ENCODE measurements at regions not wholly inside any gene's neighbourhood (a gene's known extent, or its start where the extent isn't known, plus 50 kb on each side); places are given as distances from the start of the nearest gene placed in this dataset.
"Not testable (repeated sequence)": the region's sequence is repeated elsewhere in the genome, so short reads cannot be mapped to it uniquely, and the experiment has no call there.

DNA sequence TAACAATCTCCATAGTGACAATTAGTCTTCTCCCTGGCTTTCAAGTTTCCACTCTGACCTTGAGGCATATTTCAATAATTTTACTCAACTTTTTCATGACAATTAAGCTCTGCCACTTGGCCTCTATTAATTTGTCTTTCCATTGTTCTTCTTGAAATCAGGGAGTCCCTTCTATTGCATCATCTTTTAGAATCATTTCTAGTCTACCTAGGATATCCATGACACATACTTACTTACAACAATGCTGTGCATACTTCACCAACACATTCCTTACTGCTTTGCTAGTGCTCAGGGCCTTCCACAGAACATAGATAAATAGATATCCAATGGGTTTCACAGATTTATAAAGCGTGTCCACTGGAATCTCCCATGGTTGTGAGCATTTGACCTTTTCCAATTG is 331.5 kb upstream of the LRP1B start:
- DNase-seq: no peak

DNA sequence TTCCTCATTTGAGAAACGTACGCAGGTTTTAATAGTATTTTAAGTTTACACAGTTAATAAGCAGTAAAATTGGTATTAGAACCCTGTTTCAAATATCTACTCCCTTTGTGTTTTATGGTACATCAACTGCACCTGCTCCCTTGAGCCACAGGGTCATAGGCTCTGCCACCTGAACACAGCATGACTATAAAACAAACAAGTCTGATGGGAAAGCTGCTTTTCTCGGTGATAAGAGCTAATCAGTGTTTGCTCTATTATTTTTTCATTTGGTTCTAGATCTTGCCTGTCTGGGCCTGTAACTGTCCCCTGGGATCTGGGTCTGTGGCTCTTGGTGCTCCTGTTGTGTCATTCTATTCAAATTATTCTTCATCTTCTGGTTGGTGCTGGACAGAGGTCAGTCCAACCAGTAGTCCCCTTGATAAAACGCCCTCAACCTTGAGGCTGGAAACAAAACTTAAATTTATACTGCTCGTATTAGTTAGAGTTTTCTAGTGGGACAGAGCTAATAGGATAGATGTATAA is 314.8 kb upstream of the LRP1B start:
- no peak for DNase-seq

DNA sequence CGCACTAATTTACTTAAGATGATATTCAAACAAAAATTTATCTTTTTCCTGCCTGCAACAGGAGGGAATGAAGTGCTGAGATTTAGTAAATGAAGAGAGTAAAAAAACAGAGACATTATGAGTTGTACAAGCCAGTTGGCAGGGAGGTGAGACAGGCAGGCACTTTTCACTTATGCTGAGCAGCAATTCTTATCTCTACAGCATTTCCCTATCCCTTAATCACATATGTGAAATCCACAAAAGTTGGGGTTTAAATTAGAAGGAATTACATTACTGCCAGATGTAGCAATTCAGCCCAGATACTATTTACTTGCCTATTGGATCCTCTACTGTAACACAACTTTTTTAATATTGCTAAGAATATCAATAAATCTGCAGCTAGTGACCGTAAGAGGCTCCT is 314.2 kb upstream of the LRP1B start:
- no peak for DNase-seq

DNA sequence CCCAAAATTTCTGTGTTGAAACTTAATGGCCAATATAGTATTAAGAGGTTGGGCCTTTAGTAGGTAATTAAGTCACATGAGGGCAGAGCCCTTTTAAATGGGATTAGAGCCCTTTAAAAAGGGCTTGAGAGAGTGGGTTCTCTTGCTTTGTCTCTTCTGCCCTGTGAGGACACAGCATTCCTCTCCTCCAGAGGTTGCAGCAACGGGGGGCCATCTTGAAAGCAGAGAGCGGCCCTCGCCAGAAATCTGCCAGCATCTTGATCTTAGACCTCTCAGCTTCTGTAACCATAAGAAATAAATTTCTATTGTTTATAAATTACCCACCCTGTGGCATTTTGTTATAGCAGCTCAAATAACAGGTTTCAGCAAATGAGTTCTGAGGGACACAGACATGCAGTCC is 305.0 kb upstream of the LRP1B start:
- no peak for DNase-seq

DNA sequence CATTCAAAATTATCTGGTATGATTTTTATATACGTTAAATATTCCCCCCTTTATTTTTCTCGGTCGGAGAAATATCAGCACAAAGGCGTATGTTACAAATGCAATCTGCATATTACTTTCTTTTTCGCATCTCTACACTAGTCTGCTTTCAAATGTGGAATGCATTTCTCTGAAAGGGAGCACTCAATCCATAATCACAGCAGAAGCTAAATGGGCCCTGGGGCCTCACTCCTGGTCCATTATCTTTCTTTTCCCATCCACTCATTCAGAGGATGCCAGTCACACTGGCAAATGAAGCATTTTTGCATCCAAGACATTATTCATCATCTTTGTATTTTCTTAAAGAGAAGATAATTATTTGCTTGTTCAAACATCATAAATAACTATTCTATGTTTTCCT is 295.2 kb upstream of the LRP1B start:
- no peak for DNase-seq

DNA sequence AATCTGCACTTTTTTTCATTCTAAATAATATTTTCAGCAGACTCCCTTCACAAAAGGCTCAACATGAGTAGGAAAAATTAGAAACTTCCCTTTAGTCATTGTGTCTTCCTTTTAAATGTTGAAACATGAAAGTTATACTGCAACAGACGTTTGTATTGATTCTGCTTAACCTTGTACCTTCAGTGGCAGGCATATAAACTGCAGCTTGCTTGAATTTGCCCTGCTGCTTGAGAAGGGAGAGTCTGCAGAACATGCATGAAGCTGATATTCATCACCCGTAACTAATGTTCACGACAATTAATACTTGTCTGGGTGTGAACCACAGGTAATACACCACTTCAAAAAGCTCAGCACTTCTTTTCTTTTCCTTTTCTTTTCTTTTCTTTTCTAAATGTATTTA is 294.7 kb upstream of the LRP1B start:
- no peak for DNase-seq

DNA sequence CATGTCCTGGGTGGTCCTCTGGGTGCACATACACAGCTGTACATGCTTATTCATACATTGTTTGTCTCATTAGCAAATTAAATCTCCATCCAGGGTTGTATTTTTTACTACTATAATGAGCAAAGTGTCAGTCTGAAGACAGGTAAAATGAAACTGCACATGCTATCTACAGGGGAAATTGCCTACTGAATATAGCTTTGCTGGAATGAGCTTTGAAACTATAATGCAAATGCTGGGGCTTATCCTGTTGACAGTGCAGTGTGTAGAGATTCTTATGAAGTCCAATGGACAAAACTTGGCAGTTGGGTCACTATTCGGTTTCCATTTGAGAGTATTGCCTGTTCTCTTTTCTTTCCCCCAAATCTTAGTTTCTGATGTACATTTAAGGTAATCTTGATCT is 292.8 kb upstream of the LRP1B start:
- DNase-seq: no peak

DNA sequence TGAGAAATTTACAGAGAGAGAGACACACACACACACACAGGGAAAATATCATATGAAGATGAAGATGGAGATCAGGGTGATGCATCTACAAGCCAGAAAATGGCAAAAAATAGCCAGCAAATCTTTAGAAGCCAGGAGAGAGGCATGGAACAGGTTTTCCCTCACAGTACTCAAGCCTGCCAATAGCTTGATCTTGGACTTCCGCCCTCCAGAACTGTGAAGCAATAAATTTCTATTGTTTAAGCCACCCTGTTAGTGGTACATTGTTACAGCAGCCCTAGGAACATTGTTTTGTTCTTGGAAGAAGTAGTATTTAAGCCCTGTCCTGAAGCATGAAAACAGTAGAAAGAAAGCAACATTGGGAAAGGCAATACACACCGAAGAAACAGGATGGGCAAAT is 292.0 kb upstream of the LRP1B start:
- no peak for DNase-seq

DNA sequence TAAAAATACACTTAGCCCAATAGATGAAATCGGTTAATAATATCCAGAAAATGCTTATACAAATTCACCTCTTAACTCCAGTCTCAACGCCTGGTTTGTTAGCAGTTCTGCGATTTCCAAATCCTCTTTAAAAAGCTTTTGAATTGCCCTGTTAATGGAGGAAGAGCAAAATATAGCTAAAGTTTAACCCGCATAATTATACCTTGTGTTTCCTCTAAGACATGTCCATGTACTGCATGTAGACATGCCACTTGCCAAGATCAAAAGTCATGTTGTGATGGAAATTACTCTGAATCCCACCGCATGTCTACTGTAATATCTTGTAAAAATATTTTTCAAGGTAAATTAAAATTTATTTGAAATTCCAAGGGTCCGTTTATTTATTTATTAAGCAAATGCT is 291.2 kb upstream of the LRP1B start:
- DNase-seq: no peak

DNA sequence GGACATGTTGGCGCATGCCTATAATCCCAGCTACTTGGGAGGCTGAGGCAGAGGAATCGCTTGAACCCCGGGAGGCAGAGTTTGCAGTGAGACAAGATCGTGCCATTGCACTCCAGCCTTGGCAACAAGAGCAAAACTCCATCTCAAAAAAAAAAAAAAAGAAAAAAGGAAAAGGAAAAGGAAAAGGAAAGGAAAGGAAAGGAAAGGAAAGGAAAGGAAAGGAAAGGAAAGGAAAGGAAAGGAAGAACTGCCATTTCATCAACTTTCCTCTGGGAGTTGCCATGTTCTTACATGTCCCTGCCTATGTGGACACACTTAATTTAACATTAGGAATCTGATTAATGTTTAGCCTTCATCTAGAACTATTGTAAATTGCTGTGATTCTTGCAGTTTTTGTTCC is 287.9 kb upstream of the LRP1B start:
- not testable (repeated sequence) for DNase-seq

DNA sequence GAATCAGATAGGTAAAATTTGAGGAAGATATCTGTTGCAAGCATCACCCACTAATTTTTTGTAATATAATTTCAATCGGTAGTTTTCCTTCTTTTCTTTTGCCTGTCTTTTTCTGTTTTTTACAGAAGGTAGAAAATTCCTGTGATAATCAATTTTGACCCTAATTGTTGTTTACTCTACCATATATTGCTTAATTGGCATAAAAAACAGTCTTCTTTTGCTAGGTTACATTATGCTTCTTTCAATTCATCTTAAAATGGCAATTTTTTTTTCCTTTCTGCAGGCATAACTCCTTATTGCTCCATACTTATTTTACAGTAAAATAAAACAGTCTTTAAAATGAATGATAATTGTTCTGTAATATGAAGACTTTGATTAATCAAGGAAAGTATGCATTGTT is 286.2 kb upstream of the LRP1B start:
- no peak for DNase-seq

DNA sequence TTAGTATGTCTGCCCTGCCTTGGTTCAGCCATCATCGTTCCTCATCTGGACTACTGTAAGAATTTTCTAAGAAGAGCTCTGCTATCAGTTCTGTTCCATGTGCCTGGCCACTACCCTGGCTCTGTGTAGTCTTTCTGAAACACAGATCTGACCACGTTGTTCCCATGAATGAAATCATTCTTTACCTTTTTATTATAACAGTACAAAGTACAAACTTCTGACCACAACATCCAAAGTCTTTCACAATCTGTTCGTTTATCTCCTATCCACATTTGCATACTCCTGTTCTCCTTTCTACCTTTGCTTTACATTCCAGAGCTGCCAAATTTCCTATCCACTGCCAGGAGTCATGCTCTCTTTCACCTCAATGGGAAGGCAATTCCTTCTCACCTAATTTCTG is 284.6 kb upstream of the LRP1B start:
- DNase-seq: no peak

DNA sequence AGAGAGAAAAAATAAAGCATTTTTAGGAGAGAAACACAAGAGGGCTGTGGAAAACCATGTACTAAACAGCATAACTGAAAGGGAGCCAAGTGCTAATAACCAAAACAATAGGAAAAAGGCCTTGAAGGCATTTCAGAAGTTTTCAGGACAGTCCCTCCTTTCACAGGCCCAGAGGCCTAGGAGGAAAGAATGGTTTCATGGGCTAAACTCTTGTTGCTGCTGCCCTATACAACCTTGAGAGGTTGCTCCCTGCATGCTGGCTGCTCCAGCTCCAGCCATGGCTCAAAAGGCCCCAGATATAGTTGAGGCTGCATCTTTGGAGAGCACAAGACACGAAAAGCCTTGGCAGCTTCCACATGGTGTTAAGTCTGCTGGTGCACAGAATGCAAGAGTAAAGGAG is 267.4 kb upstream of the LRP1B start:
- no peak for DNase-seq

DNA sequence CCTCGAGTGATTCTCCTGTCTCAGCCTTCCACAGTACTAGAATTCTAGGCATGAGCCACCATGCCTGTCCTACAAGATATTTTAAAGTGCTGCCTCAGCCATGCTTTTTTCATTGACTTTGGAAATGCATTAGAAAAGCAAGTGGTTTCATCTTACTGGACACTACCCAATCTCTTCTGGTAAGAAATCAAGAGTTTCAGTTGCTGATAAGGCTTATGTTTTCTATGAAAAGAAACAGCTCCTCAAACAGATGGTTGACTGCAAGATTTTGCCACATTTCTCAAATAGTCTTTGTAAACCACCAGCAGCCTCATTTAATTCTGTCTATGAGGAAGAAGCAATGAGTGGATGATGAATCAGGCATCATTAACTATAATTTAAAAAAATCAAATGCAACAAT is 264.5 kb upstream of the LRP1B start:
- DNase-seq: no peak

DNA sequence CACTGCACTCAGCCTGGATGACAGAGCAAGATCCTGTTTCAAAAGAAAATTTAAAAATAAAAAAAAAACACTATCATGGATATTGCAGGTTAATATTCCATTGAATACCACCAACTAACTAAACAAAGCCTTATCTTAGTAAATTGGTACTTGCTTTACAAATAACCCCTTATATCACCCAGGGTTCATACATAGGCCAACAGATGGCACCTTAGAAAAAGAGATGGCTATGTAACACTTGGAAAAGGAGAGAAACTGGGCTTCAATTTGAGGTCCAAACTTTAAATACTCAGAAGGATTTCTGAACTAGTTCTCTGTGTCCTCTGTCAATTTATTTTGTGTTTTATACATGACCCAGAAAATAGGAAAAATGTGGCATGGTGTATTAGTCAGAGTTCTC is 249.6 kb upstream of the LRP1B start:
- no peak for DNase-seq

DNA sequence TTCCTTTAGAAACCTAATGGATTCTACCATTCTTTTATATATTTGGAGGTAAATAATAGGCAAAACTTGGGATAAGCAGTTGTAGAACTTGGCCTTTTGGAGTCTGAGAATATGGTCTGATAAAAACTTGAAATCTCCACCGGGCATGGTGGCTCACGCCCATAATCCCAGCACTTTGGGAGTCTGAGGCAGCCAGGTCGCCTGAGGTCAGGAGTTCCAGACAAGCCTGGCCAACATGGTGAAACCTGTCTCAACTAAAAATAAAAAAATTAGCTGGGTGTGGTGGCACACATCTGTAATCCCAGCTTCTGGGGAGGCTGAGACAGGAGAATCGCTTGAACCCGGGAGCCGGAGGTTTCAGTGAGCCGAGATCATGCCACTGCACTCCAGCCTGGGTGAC is 231.3 kb upstream of the LRP1B start:
- not testable (repeated sequence) for DNase-seq

DNA sequence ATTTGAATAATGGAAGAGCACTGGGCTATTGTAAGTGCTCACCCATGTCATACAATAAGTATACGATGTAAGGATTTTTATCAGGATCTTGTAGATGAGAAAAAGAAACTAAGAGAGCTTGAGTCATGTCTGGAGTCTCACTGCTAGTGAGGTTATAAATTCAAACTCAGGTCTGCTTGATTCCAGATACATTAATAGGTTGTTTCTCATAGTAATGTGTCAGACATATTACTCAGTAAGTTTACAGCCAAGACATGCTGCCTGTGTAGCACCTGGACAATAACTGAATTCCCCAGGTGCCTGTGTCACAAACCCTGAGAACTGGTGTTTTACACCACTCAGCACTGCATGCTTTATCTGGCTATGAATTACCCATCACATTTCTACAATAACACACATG is 216.9 kb upstream of the LRP1B start:
- no peak for DNase-seq

DNA sequence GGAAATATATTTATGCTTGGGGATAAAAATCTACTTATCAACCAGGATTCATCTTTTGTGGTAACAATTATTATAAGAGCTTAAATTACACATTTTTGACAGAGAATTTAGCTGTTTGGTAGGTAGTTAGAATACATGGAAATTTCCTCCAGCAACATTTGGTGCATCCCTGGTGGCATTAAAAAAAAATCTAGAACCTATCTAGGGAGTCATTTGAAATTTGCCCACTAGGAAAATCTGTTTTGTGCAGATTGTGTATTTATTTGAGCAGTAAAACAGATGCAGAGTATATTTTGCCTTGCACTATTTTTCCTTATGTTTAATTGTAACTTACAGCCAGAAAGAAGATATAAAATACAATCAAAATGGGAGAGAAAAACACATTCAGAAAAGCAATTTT is 208.4 kb upstream of the LRP1B start:
- DNase-seq: no peak

DNA sequence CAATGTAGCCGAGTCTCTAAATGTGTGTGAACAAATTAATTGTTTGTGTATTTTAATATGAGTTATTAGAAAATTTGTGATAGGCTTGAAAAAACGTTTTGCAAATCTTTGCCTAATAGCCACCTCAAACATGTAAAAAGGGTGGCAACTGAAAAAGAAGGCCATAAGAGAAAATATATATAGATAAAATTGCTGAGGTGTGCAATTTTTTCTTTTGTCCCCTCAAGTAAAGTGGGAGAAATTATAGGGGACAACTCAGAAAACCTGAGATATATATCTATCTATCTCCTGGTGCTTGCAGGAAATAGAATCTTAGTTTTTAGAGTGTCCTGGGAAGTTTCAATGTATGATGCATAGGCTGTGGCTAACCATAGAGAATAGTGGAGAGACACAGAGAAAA is 201.4 kb upstream of the LRP1B start:
- no peak for DNase-seq

DNA sequence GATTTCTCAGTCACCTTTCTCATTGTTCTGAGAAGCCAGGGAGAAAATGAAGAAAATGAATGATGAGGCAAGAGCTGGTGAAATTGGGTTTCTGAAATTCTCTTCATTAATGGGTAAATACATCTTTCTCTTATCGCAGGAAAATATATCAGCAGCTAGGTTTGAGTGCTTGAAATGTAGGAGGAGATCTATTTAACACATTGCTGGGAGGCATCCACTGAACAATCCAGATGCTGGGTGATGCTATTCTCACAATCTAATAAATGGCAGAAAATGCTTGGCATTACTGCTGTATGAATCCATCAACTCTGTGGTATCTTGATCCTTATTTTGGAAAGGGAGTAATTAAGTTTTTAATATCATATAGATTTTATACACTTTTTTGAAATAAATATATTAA is 199.6 kb upstream of the LRP1B start:
- no peak for DNase-seq

DNA sequence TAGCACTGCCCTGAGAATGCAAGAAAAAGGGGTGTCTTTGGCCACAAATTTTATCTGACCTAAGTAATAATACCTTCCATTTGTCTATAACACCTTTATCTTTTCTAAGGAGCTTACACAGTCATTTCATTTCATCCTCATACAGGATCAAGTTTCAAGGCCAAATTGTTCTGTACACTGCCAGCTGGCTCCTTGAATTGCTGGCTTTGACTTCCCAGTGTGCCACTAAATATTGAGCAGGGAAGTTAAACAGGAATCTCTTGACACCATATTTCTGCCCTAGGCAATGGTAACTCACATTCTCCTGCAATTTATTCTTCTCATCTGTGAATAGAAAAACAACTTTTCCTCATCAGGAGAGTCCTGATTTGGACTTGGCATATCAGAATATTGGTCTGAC is 195.1 kb upstream of the LRP1B start:
- peak; percentile 21 for DNase-seq

DNA sequence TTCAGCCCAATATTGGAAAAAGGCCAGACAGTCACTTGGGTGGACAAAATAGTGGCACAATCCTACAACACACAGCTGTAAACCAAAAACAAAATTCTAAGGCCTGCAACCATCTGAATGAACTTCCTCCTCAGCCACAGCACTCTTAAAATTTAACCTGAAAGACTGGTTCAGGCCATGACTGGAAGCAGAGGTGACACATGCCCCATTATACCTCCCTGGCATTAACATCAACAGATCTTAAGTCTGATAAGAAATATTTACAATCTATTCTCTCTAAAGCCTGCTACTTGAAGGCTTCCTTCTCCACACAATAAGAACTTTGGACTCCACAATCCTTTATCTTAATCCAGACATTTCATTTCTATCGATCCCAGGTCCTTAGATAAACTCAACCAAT is 192.4 kb upstream of the LRP1B start:
- no peak for DNase-seq

DNA sequence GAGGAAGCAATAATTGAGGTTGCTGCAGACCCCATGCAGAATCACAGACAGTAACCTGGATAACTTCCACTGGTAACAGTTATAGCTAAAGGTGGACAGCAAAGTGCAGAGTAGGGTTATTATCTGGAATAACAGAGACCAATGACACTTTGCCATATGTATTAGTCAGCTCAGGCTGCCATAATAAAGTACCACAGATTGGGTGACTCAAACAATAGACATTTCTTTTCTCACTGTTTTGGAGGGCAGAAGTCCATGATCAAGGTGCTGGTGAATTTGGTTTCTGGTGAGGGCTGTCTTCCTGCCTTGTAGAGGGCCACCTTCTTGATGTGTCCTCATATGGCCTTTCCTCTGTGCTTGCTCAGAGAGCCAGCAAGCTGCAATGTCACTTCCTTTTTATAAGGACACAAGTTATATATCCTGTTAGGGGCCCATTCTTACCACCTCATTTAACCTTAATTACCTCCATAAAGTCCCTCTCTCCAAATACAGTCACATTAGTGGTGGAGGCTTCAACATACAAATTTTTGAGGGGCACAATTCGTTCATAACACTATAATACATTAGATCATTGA is 191.0 kb upstream of the LRP1B start:
- DNase-seq: no peak

DNA sequence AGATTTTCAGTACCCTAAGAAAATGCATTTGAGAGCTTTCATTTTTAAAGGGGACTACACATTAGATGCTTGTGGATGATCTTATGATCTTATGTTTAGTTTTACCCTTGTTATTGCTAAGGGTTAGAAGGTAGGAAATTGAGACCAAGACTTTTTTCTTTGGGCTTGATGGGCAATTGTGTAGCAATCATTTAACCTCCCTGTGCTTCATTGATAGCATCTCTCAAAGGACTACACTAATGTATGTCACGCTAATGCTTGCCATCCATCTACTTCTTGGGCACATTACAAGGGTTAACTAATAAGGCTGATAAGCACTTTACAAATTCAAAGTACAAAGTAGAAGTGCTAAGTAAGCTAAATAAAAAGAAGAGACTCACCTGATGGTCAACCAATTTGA is 189.3 kb upstream of the LRP1B start:
- no peak for DNase-seq

DNA sequence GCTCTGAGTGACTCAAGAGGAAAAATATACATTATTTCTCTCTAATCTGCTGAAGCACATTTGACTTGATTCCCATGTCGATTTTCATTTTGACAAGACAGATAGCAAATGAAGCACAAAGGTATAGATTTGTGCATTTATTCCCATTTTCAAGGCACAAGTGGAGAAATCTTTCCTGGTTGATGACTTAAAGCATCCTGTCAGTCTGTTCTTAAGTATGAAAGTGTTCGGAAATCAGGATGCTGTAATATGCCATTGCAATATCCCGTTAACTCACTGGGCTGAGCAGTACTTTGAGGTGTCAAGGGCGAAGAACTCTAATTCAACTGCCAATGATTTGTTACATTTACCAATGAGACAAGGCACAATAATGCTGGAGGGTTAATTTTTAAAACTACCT is 185.2 kb upstream of the LRP1B start:
- no peak for DNase-seq

DNA sequence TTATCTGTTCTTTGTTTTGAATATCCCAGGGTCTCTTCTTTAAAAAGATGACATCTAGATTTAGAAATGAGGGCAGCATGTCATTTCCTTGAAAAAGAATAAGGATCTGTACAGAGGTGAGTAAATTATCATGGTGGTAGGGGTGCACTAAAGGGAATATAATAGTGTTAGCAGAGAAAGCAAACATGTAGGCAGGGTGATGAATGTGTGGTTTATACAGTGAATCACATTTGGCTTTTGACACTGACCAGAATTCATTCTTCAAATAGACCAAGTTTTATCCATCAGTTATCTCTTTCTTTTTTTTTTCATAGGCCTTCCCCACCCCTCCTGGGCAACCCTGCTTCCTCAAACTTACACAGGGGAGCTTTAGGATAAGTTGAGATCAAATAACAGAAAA is 184.5 kb upstream of the LRP1B start:
- no peak for DNase-seq

Data from NCI-H1105 treated with DMSO at 0.1 percent for 48 hours (cell line).